ENCODE measurements at regions not wholly inside any gene's neighbourhood (a gene's known extent, or its start where the extent isn't known, plus 50 kb on each side); places are given as distances from the start of the nearest gene placed in this dataset.

GRCh38 chr5:54742417-54742891, 224.9 kb downstream of the SNX18 start:
- TF ChIP-seq CTCF (IDR thresholded peaks at IDR 0.05; ENCODE audit: low read depth, low read length): no peak
- no peak for TF ChIP-seq EZH2phosphoT487 (IDR thresholded peaks at IDR 0.05; ENCODE audit: low read depth)

Data from OCI-LY3 (cell line).